AG09319 (cell line): ENCODE measurements at regions not wholly inside any gene's neighbourhood (a gene's known extent, or its start where the extent isn't known, plus 50 kb on each side); places are given as distances from the start of the nearest gene placed in this dataset.

ENCODE experiments used
- DNase-seq: peaks from one replicate; pipeline ENCODE4 v3.0.0-alpha.2; 2010; ENCODE audit warnings: low read depth; ENCODE audit errors: extremely low read depth
- TF ChIP-seq, protein P1 (sequence below): IDR thresholded peaks from 2 replicates; pipeline ENCODE4 v1.5.1; 2011; ENCODE audit warnings: low read depth, mild to moderate bottlenecking, inconsistent platforms, low read length, moderate library complexity

DNA sequence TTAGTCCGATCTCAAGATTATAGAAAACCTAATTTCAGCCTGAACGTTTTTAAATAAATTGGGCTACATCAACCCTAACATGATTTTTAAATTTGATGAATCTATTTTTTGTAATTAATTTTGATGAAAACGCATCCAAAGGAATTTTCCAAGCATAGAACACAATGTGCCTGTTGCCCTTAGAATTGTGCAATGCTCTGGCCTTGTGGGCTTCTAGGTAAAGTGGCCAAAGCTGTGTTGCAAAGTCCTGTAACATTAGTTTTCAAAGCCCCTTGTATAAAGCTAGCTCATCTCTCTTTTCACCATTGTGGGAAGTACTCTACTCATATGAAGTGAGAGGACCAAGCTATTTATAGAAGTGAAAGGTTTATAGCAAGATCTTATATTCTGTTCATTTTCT lies 138.4 kb upstream of the PRPS1L1 start:
- no peak for DNase-seq
- TF ChIP-seq, protein P1, sequence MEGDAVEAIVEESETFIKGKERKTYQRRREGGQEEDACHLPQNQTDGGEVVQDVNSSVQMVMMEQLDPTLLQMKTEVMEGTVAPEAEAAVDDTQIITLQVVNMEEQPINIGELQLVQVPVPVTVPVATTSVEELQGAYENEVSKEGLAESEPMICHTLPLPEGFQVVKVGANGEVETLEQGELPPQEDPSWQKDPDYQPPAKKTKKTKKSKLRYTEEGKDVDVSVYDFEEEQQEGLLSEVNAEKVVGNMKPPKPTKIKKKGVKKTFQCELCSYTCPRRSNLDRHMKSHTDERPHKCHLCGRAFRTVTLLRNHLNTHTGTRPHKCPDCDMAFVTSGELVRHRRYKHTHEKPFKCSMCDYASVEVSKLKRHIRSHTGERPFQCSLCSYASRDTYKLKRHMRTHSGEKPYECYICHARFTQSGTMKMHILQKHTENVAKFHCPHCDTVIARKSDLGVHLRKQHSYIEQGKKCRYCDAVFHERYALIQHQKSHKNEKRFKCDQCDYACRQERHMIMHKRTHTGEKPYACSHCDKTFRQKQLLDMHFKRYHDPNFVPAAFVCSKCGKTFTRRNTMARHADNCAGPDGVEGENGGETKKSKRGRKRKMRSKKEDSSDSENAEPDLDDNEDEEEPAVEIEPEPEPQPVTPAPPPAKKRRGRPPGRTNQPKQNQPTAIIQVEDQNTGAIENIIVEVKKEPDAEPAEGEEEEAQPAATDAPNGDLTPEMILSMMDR, result no peak

DNA sequence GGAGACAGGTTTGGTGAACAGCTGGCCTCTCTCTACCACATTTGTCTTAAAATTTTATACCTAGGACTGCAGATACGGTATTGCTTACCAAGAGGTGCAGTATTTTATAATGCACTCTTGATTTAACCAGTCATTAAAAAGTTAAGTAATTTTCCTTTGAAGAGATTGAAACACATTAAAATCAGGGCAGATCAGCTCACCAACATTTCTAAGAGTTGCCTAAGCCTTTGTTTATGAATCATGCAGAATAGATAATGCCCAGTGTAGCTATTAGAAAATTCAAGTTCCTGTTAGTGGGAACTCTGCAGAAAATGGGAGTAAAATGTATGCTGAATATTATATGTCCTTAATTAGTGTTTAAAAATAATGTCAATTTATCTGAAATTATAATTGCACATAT lies 140.2 kb upstream of the PRPS1L1 start:
- TF ChIP-seq, protein P1, result no peak
- DNase-seq, result no peak

DNA sequence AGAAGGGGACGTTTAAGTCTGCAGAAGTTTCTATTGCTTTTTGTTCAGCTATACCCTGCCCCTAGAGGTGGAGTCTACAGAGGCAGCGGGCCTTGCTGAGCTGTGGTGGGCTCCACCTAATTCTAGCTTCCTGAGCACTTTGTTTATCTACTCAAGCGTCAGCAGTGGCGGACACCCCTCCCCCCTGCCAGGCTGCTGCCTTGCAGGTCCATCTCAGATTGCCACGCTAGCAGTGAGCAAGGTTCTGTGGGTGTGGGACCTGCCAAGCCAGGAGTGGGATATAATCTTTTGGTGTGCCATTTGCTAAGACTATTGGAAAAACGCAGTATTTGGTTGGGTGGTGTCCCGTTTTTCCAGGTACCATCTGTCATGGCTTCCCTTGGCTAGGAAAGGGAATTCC lies 147.3 kb upstream of the PRPS1L1 start:
- no peak for DNase-seq
- TF ChIP-seq, protein P1, result no peak

DNA sequence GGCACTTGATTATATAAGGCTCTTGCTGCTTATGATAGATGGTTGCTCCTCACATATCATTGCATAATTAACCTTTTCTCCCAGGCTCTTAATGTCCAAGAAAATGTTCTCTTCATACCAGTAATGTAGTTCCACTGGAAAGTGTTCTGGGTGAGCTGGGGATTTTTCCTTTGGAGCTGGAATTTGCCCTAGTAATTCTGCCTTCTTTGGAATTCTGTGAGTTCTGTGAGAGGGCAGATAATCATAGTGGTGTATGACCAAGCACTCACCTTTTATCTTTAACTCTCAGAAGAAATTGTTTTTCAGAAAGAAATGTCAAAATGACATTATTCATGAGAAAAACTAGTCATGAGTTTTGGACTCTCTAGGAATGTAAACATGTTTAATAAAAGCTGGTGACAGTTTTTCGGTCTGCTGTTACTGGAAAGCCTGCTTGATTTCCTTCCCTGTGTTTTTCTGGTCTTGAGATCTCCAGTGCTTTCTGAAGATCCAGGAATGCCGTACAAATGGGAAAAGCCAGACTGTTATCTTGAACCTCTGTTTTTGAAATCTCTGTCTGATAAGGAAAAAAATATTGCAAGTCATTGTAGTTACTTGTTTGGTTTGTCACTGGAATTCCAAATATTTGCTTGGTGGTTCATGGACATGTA lies 148.3 kb upstream of the PRPS1L1 start:
- DNase-seq, result no peak
- TF ChIP-seq, protein P1, result no peak

DNA sequence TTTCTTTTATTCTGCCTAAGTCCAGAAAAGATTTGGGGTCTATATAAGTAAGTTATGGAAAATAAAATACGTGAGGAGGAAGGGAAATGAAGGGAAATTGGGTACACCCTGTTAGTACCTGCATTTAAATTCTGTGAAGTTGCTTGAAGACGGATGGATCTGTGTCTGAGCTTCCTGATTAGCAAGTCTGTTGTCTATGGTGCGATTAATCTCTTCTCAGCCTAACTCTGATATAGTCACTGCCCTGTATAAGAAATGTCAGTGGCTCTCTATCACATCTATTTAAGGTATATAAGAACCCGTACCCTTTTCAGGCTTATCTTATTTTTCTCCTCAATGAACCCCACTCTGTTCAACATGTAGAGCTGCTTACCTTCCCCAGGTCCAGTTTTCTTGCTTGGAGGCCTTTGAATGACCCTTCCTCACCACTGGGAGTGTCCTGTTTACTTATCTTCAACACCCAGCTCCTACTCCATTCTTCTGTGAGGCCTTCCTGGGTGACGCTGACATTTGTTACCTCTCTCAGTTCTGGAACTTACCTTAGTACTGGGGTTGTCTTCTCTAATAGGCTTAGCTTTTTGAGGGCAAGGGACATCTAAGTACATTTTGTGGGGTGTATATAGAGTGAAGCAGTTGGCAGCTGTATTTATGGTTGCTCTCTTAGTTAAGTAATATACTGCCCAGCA lies 149.6 kb upstream of the PRPS1L1 start:
- DNase-seq, result no peak
- TF ChIP-seq, protein P1, result no peak

DNA sequence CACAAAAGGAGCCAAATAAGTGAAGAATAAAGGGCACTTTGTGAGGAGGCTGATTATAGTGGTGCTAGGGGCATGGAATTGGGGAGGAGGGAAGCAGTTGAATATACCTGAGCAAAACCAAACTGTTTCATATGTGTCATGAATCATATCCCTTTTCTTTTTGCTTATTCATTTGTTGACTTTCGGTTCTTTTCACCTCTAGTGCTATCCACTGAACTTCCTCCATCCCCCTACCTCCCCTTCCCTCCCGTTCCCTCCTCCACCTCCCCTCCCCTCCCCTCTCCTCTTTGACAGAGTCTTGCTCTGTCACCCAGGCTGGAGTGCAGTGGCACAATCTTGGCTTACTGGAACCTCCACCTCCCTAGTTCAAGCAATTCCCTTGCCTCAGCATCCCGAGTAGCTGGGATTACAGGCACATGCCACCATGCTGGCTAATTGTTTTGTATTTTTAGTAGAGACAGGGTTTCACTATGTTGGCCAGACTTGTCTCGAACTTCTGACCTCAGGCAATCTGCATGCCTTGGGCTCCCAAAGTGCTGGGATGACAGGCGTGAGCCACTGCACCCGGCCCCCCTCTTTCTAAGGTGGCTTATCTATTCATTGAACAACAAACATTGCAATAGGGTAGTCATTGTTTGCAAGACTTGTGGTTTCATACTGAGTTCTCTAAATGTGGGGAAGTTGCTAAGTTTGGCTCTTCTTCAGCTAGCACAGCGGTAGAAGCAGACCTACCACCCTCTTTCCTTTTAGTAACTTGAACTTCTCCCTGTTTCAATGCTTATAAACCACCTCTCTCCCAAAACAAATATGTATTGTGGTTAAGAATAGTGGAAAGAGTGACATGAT lies 150.4 kb upstream of the PRPS1L1 start:
- TF ChIP-seq, protein P1, result no peak
- no peak for DNase-seq

DNA sequence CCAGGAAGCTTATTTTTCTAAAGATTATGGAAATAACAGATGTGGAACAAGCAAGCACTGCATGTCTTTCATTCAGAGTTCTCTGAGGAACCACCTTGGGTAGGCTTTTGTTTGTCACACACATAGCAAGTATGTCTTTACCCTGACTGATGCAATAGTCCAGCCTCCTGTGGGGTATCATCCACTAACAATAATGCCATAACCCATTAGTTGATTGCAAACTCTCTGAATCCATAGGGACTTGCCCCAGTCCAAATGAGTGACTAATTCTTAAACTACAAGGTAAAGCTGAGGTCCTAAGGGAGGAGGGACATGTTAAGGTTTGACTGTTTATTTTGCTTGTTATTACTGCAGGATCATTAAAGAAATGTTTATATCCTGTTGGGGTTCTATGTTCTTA lies 151.4 kb upstream of the PRPS1L1 start:
- TF ChIP-seq, protein P1, result no peak
- DNase-seq, result no peak
